Neural cell (in vitro differentiated cells): ENCODE measurements at regions not wholly inside any gene's neighbourhood (a gene's known extent, or its start where the extent isn't known, plus 50 kb on each side); places are given as distances from the start of the nearest gene placed in this dataset.

Experiments used
- H2AFZ ChIP-seq: fragments of 200-600, 300-800 bp; sonication (generic), shearing (Covaris generic); 2 replicates; pipeline ENCODE4 v1.6.0; 2014; ENCODE audit warnings: low read depth, mild to moderate bottlenecking, antibody characterized with exemption, low read length, moderate library complexity
- H3F3A ChIP-seq: fragments of 200-600 bp; shearing (Covaris generic); 2 replicates; pipeline ENCODE4 v1.6.1; 2016; ENCODE audit warnings: mild to moderate bottlenecking, moderate library complexity, mixed read lengths, antibody characterized with exemption, low read length; ENCODE audit not compliant: insufficient read depth, poor library complexity, severe bottlenecking
- H3K27ac ChIP-seq: fragments of 200-600, 300-800 bp; sonication (generic), shearing (Covaris generic); 2 replicates; pipeline ENCODE4 v1.5.1; 2014; ENCODE audit warnings: mild to moderate bottlenecking, low read length, moderate library complexity
- H3K27me3 ChIP-seq: fragments of 300-800, 200-600 bp; sonication (generic), shearing (Covaris generic); 2 replicates; pipeline ENCODE4 v1.6.0; 2014; ENCODE audit warnings: mild to moderate bottlenecking, low read depth, low read length, moderate library complexity; ENCODE audit not compliant: insufficient read depth
- H3K36me3 ChIP-seq: fragments of 300-800, 200-600 bp; sonication (generic), shearing (Covaris generic); 2 replicates; pipeline ENCODE4 v1.5.1; 2014; ENCODE audit warnings: mild to moderate bottlenecking, antibody characterized with exemption, low read length, moderate library complexity; ENCODE audit not compliant: insufficient read depth
- H3K4me2 ChIP-seq: fragments of 300-800, 200-600 bp; sonication (generic), shearing (Covaris generic); 2 replicates; pipeline ENCODE4 v1.6.0; 2014; ENCODE audit warnings: mild to moderate bottlenecking, low read length
- H3K4me3 ChIP-seq: fragments of 300-800, 200-600 bp; sonication (generic), shearing (Covaris generic); 2 replicates; pipeline ENCODE4 v1.5.1; 2014; ENCODE audit warnings: mild to moderate bottlenecking, low read length, moderate library complexity
- H3K79me2 ChIP-seq: fragments of 200-600 bp; shearing (Covaris generic); replicated peaks from 2 replicates; pipeline ENCODE4 v1.6.0; 2014; ENCODE audit warnings: mild to moderate bottlenecking, low read length, moderate library complexity; ENCODE audit not compliant: insufficient read depth
- H3K9ac ChIP-seq: fragments of 300-800, 200-600 bp; sonication (generic), shearing (Covaris generic); 2 replicates; pipeline ENCODE4 v1.6.1; 2016; ENCODE audit warnings: mild to moderate bottlenecking, low read length, mixed read lengths
- H3K9me2 ChIP-seq: fragments of 200-600 bp; shearing (Covaris generic); 2 replicates; pipeline ENCODE4 v1.6.1; 2016; ENCODE audit warnings: mild to moderate bottlenecking, low read length, mixed read lengths; ENCODE audit not compliant: insufficient read depth
- H3K9me3 ChIP-seq: fragments of 200-600, 300-800 bp; sonication (generic), shearing (Covaris generic); 2 replicates; pipeline ENCODE4 v1.6.1; 2016; ENCODE audit warnings: mild to moderate bottlenecking, mixed run types, low read length, moderate library complexity, mixed read lengths
- H4K20me1 ChIP-seq: fragments of 200-600 bp; shearing (Covaris generic); 2 replicates; pipeline ENCODE4 v1.6.1; 2016; ENCODE audit warnings: mild to moderate bottlenecking, mixed run types; ENCODE audit not compliant: insufficient read depth
- CTCF ChIP-seq: fragments of 450-650 bp; IDR thresholded peaks from 2 replicates; pipeline ENCODE4 v1.5.1; 2014; ENCODE audit warnings: antibody characterized with exemption, mild to moderate bottlenecking, moderate library complexity; ENCODE audit not compliant: poor library complexity, severe bottlenecking
- EP300 ChIP-seq: fragments of 450-650 bp; conservative IDR thresholded peaks from 2 replicates; pipeline ENCODE4 v1.6.1; 2014; ENCODE audit warnings: antibody characterized with exemption, mild to moderate bottlenecking, moderate library complexity; ENCODE audit not compliant: poor library complexity, severe bottlenecking
- EZH2 ChIP-seq: fragments of 200-600, 300-800 bp; shearing (Covaris generic), sonication (generic); IDR thresholded peaks from 2 replicates; pipeline ENCODE4 v1.6.1; 2014; ENCODE audit warnings: antibody characterized with exemption, low read length, borderline replicate concordance, mild to moderate bottlenecking; ENCODE audit not compliant: insufficient read depth, poor library complexity, severe bottlenecking
- MXI1 ChIP-seq: fragments of 450-650 bp; conservative IDR thresholded peaks from 2 replicates; pipeline ENCODE4 v1.6.1; 2014; ENCODE audit warnings: antibody characterized with exemption, mild to moderate bottlenecking; ENCODE audit not compliant: poor library complexity, severe bottlenecking
- POLR2AphosphoS5 ChIP-seq: IDR thresholded peaks from 2 replicates; pipeline ENCODE4 v1.6.1; 2012
- RAD21 ChIP-seq: fragments of 450-650 bp; conservative IDR thresholded peaks from 2 replicates; pipeline ENCODE4 v1.6.1; 2014; ENCODE audit warnings: antibody characterized with exemption, mild to moderate bottlenecking, moderate library complexity
- REST ChIP-seq: IDR thresholded peaks from 2 replicates; pipeline ENCODE4 v1.6.1; 2012; ENCODE audit warnings: borderline replicate concordance
- SMC3 ChIP-seq: fragments of 450-650 bp; conservative IDR thresholded peaks from 2 replicates; pipeline ENCODE4 v1.6.1; 2014; ENCODE audit warnings: antibody characterized with exemption, mild to moderate bottlenecking, moderate library complexity; ENCODE audit not compliant: poor library complexity
- TAF1 ChIP-seq: IDR thresholded peaks from 2 replicates; pipeline ENCODE4 v1.6.1; 2012; ENCODE audit warnings: low read depth

- TF ChIP-seq SMC3: no peak
- TF ChIP-seq REST: no peak
- no peak for TF ChIP-seq EP300
- no peak for TF ChIP-seq EZH2
- no peak for TF ChIP-seq TAF1
- no peak for TF ChIP-seq CTCF
- TF ChIP-seq POLR2AphosphoS5: no peak
- TF ChIP-seq RAD21: no peak
- TF ChIP-seq MXI1: no peak
- Histone ChIP-seq H4K20me1 (no peaks in the 10 kb centered on the region), H3K27ac (no peak overlapping the region), H3K9ac (no peak overlapping the region), H3K27me3 (no peaks in the 10 kb centered on the region), H3K36me3 (no peaks in the 10 kb centered on the region), H3F3A (no peaks in the 10 kb centered on the region), H3K9me3 (no peaks in the 10 kb centered on the region), H3K4me2 (no peak overlapping the region), H2AFZ (no peak overlapping the region), H3K79me2 (no peaks in the 10 kb centered on the region), H3K9me2 (no peaks in the 10 kb centered on the region), H3K4me3 (no peak overlapping the region)
Observed at GRCh38 chr18:67266246-67267237, 250.0 kb downstream of the DSEL start.

- no peak overlapping the region for H2AFZ ChIP-seq
Observed at GRCh38 chr18:67265464-67266245, 250.9 kb downstream of the DSEL start.

More at GRCh38 chr18:67265464-67266245, 250.9 kb downstream of the DSEL start:
- no peaks in the 10 kb centered on the region for H4K20me1 ChIP-seq
- H3K9me3 ChIP-seq: no peaks in the 10 kb centered on the region
- no peak overlapping the region for H3K4me2 ChIP-seq
- H3K36me3 ChIP-seq: no peaks in the 10 kb centered on the region
- H3K27ac ChIP-seq: no peak overlapping the region
- H3K27me3 ChIP-seq: no peaks in the 10 kb centered on the region
- H3F3A ChIP-seq: no peaks in the 10 kb centered on the region
- H3K9me2 ChIP-seq: no peaks in the 10 kb centered on the region
- no peaks in the 10 kb centered on the region for H3K79me2 ChIP-seq
- TF ChIP-seq REST (no peak), RAD21 (no peak), CTCF (no peak), MXI1 (no peak), SMC3 (no peak), POLR2AphosphoS5 (no peak), EP300 (no peak), TAF1 (no peak)
- no peak overlapping the region for H3K9ac ChIP-seq
- H3K4me3 ChIP-seq: no peak overlapping the region
